HepG2 (cell line): ENCODE measurements at regions not wholly inside any gene's neighbourhood (a gene's known extent, or its start where the extent isn't known, plus 50 kb on each side); places are given as distances from the start of the nearest gene placed in this dataset.

Source experiments
- ATAC-seq: fragments of 200-7000 bp; cut with Tn5 transposase; 3 replicates; pipeline ENCODE4 v1.9.1; 2020; ENCODE audit warnings: mild to moderate bottlenecking, moderate library complexity
- BruUV-seq: library from RNA; stranded (reverse); fragments of 400-500 nt; replicated peaks from 2 replicates; lab custom pipeline; 2021; lab: Mats Ljungman, UMichigan
- CTCF ChIA-PET: fragments of 300-600 bp; formaldehyde crosslinking; extraction: SDS; loops from one replicate; lab custom pipeline; 2021; ENCODE audit warnings: low total read pairs, inconsistent platforms, low intra/inter-chr PET ratio; lab: Yijun Ruan, JAX
- POLR2A ChIA-PET: fragments of 350-600 bp; sonication (Branson Sonifier 250); formaldehyde crosslinking; loops from one replicate; lab custom pipeline; 2020; ENCODE audit warnings: antibody characterized with exemption, inconsistent platforms; lab: Yijun Ruan, JAX
- DNase-seq: peaks from one replicate; pipeline ENCODE4 v3.0.0-alpha.2; 2015; ENCODE audit warnings: low spot score
- FAIRE-seq: peaks from 3 replicates; lab custom pipeline; 2011; peaks lifted over from hg19 to GRCh38; lab: Jason Lieb, UNC
- H2AFZ ChIP-seq: one replicate; pipeline ENCODE4 v1.6.1; 2011; ENCODE audit warnings: low read length, inconsistent platforms
- H3K27ac ChIP-seq: fragments of 300-600 bp; 3 replicates; pipeline ENCODE4 v1.8.0; 2011; ENCODE audit warnings: mixed run types, mild to moderate bottlenecking, mixed read lengths, low read length, inconsistent platforms; ENCODE audit not compliant: insufficient read depth; ENCODE audit errors: extremely low read length
- H3K27me3 ChIP-seq, 2 experiments: fragments of 200-600 bp in 1 of 2; 2 replicates in 1 of 2; 3 replicates in 1 of 2; pipeline versions ENCODE4 v1.6.0 to v1.8.0; 2011; ENCODE audit warnings: low read length in 2 of 2, mild to moderate bottlenecking in 2 of 2, moderate library complexity in 2 of 2, inconsistent platforms in 1 of 2; ENCODE audit not compliant: insufficient read depth in 2 of 2, control insufficient read depth in 1 of 2
- H3K36me3 ChIP-seq, 2 experiments: fragments of 200-600 bp in 1 of 2; replicated peaks in 1 of 2; 2 replicates in 1 of 2; 3 replicates in 1 of 2; pipeline versions ENCODE4 v1.5.1 to v1.8.0; 2011; ENCODE audit warnings: low read length in 2 of 2, inconsistent platforms in 1 of 2; ENCODE audit not compliant: insufficient read depth in 2 of 2, control insufficient read depth in 1 of 2
- H3K4me1 ChIP-seq: 2 replicates; pipeline ENCODE4 v1.5.1; 2012; ENCODE audit warnings: low read length, inconsistent platforms; ENCODE audit not compliant: insufficient read depth
- H3K4me2 ChIP-seq: 2 replicates; pipeline ENCODE4 v1.6.0; 2011; ENCODE audit warnings: low read depth, low read length, inconsistent platforms
- H3K4me3 ChIP-seq, 3 experiments: fragments of 200-600 bp in 1 of 3; sonication (generic), shearing (Covaris generic) in 1 of 3; replicated peaks in 1 of 3; 2 replicates each; pipeline ENCODE4 v1.5.1; 2011 to 2016; ENCODE audit warnings: low read length in 3 of 3, inconsistent platforms in 2 of 3, low read depth in 2 of 3, mild to moderate bottlenecking in 2 of 3, control low read depth in 1 of 3, mixed read lengths in 1 of 3; ENCODE audit not compliant: insufficient read depth in 1 of 3
- H3K79me2 ChIP-seq: one replicate; pipeline ENCODE4 v1.6.1; 2011; ENCODE audit warnings: low read length, inconsistent platforms; ENCODE audit not compliant: insufficient read depth
- H3K9ac ChIP-seq: 2 replicates; pipeline ENCODE4 v1.6.0; 2011; ENCODE audit warnings: mild to moderate bottlenecking, low read depth, low read length, inconsistent platforms; ENCODE audit not compliant: insufficient read depth
- H3K9me3 ChIP-seq: 2 replicates; pipeline ENCODE4 v1.5.1; 2012; ENCODE audit warnings: mild to moderate bottlenecking, low read length
- H4K20me1 ChIP-seq: 2 replicates; pipeline ENCODE4 v1.6.0; 2011; ENCODE audit warnings: inconsistent platforms, mild to moderate bottlenecking, low read length, moderate library complexity; ENCODE audit not compliant: insufficient read depth
- CCAR2 ChIP-seq: fragments of 200-400 bp; formaldehyde crosslinking; optimal IDR thresholded peaks from 2 replicates; pipeline ENCODE3; 2018; ENCODE audit warnings: low read depth, mild to moderate bottlenecking, low read length, moderate library complexity
- FOXA3 ChIP-seq: IDR thresholded peaks from 2 replicates; pipeline ENCODE4 v1.6.1; 2016; ENCODE audit warnings: missing genetic modification reagents, missing compliant biosample characterization
- HOXD1 ChIP-seq: sonication (generic); formaldehyde crosslinking; IDR thresholded peaks from 2 replicates; pipeline ENCODE4 v1.5.0; 2020; ENCODE audit warnings: missing genetic modification reagents
- NR2F6 ChIP-seq, 2 experiments: IDR thresholded peaks; 2 replicates each; pipeline ENCODE4 v1.6.1; 2016; ENCODE audit warnings: antibody characterized with exemption in 1 of 2, mild to moderate bottlenecking in 1 of 2
- POLR2A ChIP-seq, 2 experiments: IDR thresholded peaks; 2 replicates each; pipeline ENCODE4 v1.6.1; 2011; ENCODE audit warnings: low read depth in 2 of 2, low read length in 2 of 2, mild to moderate bottlenecking in 1 of 2, moderate library complexity in 1 of 2; ENCODE audit not compliant: insufficient read depth in 1 of 2
- RAD51 ChIP-seq: fragments of 450-650 bp; IDR thresholded peaks from 2 replicates; pipeline ENCODE4 v1.6.1; 2016; ENCODE audit warnings: borderline replicate concordance
- SMAD1 ChIP-seq: sonication (generic); formaldehyde crosslinking; IDR thresholded peaks from 2 replicates; pipeline ENCODE4 v1.4.0; 2020; ENCODE audit warnings: missing genetic modification reagents, low read depth, mild to moderate bottlenecking, borderline replicate concordance
- TARDBP ChIP-seq: sonication (generic); formaldehyde crosslinking; IDR thresholded peaks from 2 replicates; pipeline ENCODE4 v1.8.0; 2022; ENCODE audit warnings: mild to moderate bottlenecking, missing genetic modification reagents
- ZNF205 ChIP-seq: IDR thresholded peaks from 2 replicates; pipeline ENCODE4 v1.6.1; 2018; ENCODE audit warnings: missing biosample characterization, missing genetic modification reagents
- ZNF281 ChIP-seq: sonication (generic); formaldehyde crosslinking; IDR thresholded peaks from 2 replicates; pipeline ENCODE4 v1.4.0; 2020; ENCODE audit warnings: missing genetic modification reagents, borderline replicate concordance
- ZNF350 ChIP-seq: sonication (generic); formaldehyde crosslinking; IDR thresholded peaks from 2 replicates; pipeline ENCODE4 v1.4.0; 2020; ENCODE audit warnings: mild to moderate bottlenecking, low read depth, missing genetic modification reagents, borderline replicate concordance
- ZNF598 ChIP-seq: sonication (generic); formaldehyde crosslinking; IDR thresholded peaks from 2 replicates; pipeline ENCODE4 v1.5.1; 2020; ENCODE audit warnings: mild to moderate bottlenecking, missing genetic modification reagents, borderline replicate concordance
- ZNF629 ChIP-seq: sonication (generic); formaldehyde crosslinking; conservative IDR thresholded peaks from 2 replicates; pipeline ENCODE4 v1.5.0; 2020; ENCODE audit warnings: missing genetic modification reagents
- ZNF780A ChIP-seq: sonication (generic); formaldehyde crosslinking; IDR thresholded peaks from 2 replicates; pipeline ENCODE4 v1.8.0; 2022; ENCODE audit warnings: mild to moderate bottlenecking, missing genetic modification reagents, moderate library complexity
- WGBS: methylation state at CpG from one replicate; pipeline ENCODE4 v1.1.6; 2017; ENCODE audit warnings: low lambda C conversion rate; 5-methylcytosine and 5-hydroxymethylcytosine counted together
- in situ Hi-C: cut with HindIII; loops from 2 replicates; pipeline ENCODE4 v1.10.0; 2017; ENCODE audit warnings: low pct_unique_long_range_greater_than_20kb; ENCODE audit not compliant: extremely low pct_ligation_motif_present
- intact Hi-C: fragments of 100-400 bp; cut with micrococcal nuclease; formaldehyde crosslinking; loops from one replicate; pipeline ENCODE4 v1.10.0; 2022; ENCODE audit not compliant: unreplicated experiment
- TF ChIP-seq, protein P1 (sequence below): sonication (generic); formaldehyde crosslinking; IDR thresholded peaks from 2 replicates; pipeline ENCODE4 v1.4.0; 2020; ENCODE audit warnings: mild to moderate bottlenecking, missing genetic modification reagents

DNA sequence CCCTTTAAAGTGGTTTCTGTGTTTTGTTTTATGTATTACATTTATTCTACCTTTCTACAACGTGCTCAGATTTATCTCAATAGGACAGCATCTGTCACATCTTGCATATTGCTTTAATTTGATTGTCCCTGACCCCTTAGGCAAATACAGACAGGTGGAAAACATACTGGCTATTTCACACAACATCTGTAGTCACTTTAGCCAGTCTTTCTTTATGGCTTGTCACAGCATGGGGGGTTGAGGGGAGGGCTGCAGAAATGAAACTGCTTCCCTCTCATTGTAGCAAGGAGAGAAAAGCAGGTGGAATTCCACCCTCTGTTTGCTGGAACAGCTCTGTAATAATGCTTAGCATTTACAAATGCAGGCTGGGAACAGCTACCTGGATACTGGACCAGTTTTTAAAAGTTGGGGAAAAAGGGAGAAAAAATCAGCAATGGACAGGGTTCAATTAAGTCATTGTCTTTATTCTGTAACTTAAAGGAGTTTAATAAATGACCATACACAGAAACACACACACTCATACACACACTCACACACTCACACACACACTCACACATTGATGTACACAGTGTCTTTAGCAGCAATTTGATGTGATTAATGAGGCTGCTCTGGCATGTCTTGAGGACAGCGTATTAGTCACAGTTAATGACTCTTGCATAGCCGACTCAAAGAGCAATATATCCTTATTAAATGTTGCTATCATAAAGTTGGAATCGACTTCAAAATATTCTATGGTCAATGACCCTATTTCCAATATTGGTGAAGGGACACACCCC, 283.7 kb upstream of the GBE1 start:
- Histone ChIP-seq H2AFZ (no peak overlapping the region), H4K20me1 (no peaks in the 10 kb centered on the region), H3K9ac (no peak overlapping the region), H3K4me3 (no peak overlapping the region), H3K4me2 (no peak overlapping the region), H3K79me2 (no peaks in the 10 kb centered on the region), H3K9me3 (no peaks in the 10 kb centered on the region), H3K4me1 (no peaks in the 10 kb centered on the region), H3K27me3 (no peaks in the 10 kb centered on the region; a peak in 1 of 5 replicates), H3K27ac (no peak overlapping the region), H3K36me3 (no peaks in the 10 kb centered on the region)
- POLR2A ChIA-PET, result no interaction called here
- intact Hi-C loops (no loop called here), in situ Hi-C loops (no loop called here)
- CTCF ChIA-PET, result no interaction called here
- BruUV-seq, result no TSS peak
- TF ChIP-seq, protein P1, sequence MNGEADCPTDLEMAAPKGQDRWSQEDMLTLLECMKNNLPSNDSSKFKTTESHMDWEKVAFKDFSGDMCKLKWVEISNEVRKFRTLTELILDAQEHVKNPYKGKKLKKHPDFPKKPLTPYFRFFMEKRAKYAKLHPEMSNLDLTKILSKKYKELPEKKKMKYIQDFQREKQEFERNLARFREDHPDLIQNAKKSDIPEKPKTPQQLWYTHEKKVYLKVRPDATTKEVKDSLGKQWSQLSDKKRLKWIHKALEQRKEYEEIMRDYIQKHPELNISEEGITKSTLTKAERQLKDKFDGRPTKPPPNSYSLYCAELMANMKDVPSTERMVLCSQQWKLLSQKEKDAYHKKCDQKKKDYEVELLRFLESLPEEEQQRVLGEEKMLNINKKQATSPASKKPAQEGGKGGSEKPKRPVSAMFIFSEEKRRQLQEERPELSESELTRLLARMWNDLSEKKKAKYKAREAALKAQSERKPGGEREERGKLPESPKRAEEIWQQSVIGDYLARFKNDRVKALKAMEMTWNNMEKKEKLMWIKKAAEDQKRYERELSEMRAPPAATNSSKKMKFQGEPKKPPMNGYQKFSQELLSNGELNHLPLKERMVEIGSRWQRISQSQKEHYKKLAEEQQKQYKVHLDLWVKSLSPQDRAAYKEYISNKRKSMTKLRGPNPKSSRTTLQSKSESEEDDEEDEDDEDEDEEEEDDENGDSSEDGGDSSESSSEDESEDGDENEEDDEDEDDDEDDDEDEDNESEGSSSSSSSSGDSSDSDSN, result no peak
- TF ChIP-seq ZNF629, result no peak
- FAIRE-seq, result no peak
- DNase-seq, result no peak
- no peak for ATAC-seq
- WGBS, result 51% methylated on average over 4 of the region's 4 CpGs

GRCh38 chr3:82038556-82038955, 277.1 kb upstream of the GBE1 start:
- H3K79me2 ChIP-seq, result no peaks in the 10 kb centered on the region
- intact Hi-C loops (no loop called here), in situ Hi-C loops (no loop called here)
- H3K4me3 ChIP-seq, result no peak overlapping the region
- H4K20me1 ChIP-seq, result no peaks in the 10 kb centered on the region
- POLR2A ChIA-PET, result no interaction called here
- no peak overlapping the region for H3K9ac ChIP-seq
- WGBS, result 44% methylated on average over 1 of the region's 1 CpG
- DNase-seq (no peak), ATAC-seq (no peak), FAIRE-seq (no peak)
- H3K4me2 ChIP-seq, result no peak overlapping the region
- no peaks in the 10 kb centered on the region for H3K9me3 ChIP-seq
- BruUV-seq, result no TSS peak
- H3K27ac ChIP-seq, result no peak overlapping the region
- no peaks in the 10 kb centered on the region for H3K4me1 ChIP-seq
- no peaks in the 10 kb centered on the region for H3K36me3 ChIP-seq
- H2AFZ ChIP-seq, result no peak overlapping the region
- CTCF ChIA-PET, result no interaction called here
- no peaks in the 10 kb centered on the region for H3K27me3 ChIP-seq
- TF ChIP-seq ZNF350 (no peak), SMAD1 (CRISPR knock-in tag) (no peak), TARDBP (CRISPR knock-in tag) (no peak), ZNF598 (no peak), CCAR2 (no peak), ZNF205 (CRISPR knock-in tag) (no peak), ZNF281 (CRISPR knock-in tag) (no peak), FOXA3 (CRISPR knock-in tag) (no peak), NR2F6 (IDR thresholded peaks at IDR 0.05) (no peak), NR2F6 (CRISPR knock-in tag; IDR thresholded peaks at IDR 0.05) (no peak), RAD51 (no peak), HOXD1 (CRISPR knock-in tag) (no peak), ZNF780A (CRISPR knock-in tag) (no peak), POLR2A (IDR thresholded peaks at IDR 0.05; ENCODE audit: insufficient read depth in 1 of 2, low read depth in 2 of 2, low read length in 2 of 2) (no peak)
